GM21528 (cell line): ENCODE measurements at regions not wholly inside any gene's neighbourhood (a gene's known extent, or its start where the extent isn't known, plus 50 kb on each side); places are given as distances from the start of the nearest gene placed in this dataset.
"Not testable (repeated sequence)": the region's sequence is repeated elsewhere in the genome, so short reads cannot be mapped to it uniquely, and the experiment has no call there.

Experiments
- ATAC-seq: cut with Tn5 transposase; IDR thresholded peaks from one replicate; pipeline ENCODE4 v1.9.1; 2021; ENCODE audit warnings: mild to moderate bottlenecking, moderate library complexity; ENCODE audit not compliant: unreplicated experiment, low FRiP score

- no peak for ATAC-seq
Measured at GRCh38 chr2:111669928-111670695, 213.9 kb downstream of the ANAPC1 start.

- ATAC-seq: no peak
Measured at GRCh38 chr2:111670776-111671175, 213.2 kb downstream of the ANAPC1 start.

DNA sequence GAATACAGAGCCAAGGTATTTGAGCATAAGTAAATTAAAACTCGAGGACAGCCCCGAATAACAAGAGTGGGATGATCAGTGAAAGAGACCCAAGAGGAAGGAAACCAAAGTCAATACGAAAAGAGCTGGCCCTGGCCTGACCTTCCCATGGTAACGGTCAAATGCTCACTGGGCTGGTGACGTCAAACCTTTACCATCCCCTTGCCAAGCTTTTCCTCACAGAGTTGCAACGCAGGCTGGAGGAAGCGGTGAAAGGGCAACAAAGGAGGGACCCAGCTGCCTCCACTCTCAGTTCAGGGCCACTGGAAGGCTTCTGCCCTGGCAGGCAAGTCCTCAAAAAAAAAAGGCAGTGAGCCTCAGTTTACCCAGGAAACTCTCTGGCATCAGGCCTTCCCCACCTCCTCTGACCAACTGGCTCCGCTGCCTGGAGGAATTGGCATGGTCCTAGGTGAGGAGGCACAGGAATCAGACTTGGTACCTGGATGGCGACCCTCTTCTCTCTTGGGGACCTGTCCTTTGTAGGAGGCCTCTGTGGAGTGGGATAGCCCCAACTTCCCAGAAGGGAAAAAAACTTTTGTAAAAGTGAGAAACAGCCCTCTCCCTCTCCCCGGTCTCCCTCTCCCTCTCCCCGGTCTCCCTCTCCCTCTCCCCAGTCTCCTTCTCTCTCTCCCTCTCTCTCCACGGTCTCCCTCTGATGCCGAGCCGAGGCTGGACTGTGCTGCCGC lies 212.4 kb downstream of the ANAPC1 start:
- ATAC-seq: no peak

DNA sequence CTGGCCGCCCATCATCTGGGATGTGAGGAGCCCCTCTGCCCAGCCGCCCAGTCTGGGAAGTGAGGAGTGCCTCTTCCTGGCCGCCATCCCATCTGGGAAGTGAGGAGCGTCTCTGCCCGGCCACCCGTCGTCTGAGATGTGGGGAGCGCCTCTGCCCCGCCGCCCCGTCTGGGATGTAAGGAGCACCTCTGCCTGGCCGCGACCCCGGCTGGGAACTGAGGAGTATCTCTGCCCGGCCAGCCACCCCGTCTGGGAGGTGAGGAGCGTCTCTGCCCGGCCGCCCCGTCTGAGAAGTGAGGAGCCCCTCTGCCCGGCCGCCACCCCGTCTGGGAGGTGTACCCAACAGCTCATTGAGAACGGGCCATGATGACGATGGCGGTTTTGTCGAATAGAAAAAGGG lies 211.4 kb downstream of the ANAPC1 start:
- not testable (repeated sequence) for ATAC-seq

GRCh38 chr2:111673526-111673925 lies 210.5 kb downstream of the ANAPC1 start:
- ATAC-seq: no peak

GRCh38 chr2:111675419-111676194 lies 208.4 kb downstream of the ANAPC1 start:
- ATAC-seq: no peak

DNA sequence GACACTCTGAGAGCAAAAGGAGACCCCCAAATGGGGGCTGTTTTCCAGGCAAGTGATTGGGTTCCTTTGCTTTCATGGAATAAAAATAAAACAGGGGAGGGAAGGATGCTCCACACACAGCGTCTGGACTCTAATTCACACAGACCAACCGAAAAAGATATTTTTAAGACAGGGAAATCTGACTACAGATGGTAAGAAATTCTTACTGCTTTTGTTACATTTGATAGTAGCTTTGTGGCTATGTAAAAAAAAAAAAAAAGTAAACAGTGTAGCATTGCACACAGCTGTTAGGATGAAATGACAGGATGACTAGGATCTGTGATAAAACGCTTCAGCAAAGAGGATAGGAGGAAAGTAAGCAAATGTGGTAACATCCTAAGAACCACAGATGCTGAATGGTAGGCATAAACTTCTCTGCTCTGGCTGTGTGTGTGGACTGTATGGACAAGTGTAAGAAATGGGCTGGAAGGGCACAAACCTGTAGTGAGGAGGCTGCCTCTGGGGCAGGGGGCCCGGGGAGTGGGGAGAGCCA lies 207.6 kb downstream of the ANAPC1 start:
- no peak for ATAC-seq

DNA sequence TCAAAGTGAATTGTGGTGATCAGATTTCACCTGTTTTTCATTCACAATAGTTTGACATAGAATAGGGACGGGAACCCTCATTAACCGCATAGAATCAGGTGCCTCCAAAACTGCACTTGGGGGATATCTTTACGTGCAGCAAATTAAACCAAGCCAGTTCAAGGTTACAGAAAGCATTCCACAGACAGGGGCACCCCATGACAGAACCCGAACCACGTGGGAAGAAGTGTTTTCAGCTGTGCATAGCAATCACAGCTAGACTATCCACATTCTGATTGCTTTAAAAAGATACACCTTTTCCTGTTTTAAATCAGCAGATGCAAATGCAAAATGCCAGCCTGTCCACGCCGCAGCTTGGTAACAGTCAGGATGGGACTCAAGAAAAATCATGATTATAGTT lies 205.8 kb downstream of the ANAPC1 start:
- no peak for ATAC-seq

DNA sequence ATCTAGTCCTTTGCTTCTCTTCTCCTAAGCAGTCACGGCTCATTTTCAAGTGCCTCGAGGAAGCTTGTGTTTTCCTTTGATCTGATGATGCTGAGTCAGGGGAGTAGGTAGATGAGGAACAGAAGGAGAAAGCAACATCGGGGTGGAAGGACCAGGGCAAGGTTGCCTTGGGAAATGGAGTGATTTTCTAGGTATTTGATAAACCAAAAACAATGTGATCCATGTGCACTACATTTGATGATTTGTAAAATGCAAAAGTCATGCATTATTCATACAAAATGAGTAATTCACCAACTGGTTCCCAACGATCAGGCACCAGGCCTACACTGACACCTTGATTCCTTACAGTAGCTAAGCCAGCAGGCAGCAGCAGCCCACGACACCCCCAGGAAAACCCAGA lies 205.3 kb downstream of the ANAPC1 start:
- ATAC-seq: no peak

DNA sequence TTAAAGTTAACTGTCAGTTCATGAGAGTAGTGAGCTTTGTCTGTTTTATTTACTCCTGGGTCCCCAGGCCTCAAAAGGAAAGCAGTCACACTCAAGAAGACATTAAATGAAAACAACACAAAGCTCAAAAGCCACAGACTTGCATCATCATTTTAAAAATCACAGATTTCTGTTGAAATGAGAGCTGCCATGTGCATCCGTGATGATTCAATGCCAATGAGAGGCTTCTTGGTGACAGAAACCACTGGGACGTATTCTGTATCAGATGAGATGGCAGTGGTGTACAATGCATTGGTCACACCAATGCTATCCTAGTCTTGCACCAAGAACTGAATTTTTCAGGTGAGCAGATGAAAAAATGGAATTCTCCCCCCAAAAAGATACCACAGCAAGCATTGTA lies 204.8 kb downstream of the ANAPC1 start:
- no peak for ATAC-seq

DNA sequence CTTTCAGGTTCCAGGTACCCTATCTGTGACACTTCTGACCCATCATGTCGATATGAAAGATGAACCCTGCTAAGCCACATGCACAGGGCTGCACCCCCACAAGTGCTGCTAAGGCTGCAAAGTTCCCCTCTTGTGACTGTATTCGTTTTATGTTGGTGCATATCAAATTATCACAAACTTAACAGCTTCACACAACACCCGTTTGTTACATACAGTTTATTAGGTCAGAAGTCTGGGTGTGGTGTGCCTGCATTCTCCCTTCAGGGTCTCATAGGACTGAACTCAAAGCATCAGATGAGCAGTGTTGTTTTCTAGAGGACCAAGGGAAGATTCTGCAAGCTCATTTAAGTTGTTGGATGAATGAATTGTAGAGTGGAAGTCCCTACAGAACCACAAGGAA lies 199.4 kb downstream of the ANAPC1 start:
- ATAC-seq: no peak

- ATAC-seq: no peak
Measured at GRCh38 chr2:111685342-111685741, 198.7 kb downstream of the ANAPC1 start.

GRCh38 chr2:111686994-111687393 lies 197.0 kb downstream of the ANAPC1 start:
- no peak for ATAC-seq

- no peak for ATAC-seq
Measured at GRCh38 chr2:111687911-111688310, 196.1 kb downstream of the ANAPC1 start.

DNA sequence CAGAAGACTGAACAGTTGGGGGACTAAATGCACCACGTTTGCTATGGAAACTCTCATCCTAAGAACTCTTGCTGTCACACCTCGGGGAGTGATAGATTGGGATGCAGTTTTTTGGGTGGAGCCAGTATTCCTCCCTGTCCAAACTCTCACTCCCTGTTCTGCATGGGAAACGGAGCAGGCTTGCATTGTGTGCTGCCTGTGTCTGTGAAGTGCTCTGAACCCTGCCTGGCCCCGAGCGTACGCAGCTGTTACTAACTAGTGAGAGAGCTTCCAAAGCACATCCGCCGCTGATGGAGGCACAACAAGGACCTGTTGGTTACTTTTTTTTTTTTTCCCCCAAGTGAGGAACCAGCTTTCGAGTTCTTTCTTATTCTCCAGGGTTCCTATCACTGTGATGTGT lies 195.5 kb downstream of the ANAPC1 start:
- ATAC-seq: no peak

DNA sequence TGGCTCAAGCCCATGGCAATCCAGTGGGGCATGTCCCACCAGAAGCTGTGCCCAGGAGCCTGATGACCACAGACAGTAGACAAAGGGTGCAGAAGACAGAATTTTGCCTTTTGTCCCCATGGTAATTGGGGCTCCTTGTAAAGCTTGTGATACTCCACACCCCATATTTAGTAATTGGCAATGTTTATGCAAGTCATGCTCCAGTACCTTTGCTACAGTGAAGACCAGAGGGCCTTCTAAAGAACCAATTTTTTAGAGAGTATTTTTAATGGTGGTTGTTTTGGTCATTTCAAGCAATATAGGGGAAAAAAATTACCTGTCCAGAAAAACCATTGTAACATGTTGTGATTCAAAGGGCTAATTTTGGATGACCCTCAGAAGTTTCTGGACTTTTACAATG lies 194.8 kb downstream of the ANAPC1 start:
- ATAC-seq: no peak

- no peak for ATAC-seq
Measured at GRCh38 chr2:111689941-111690340, 194.1 kb downstream of the ANAPC1 start.

DNA sequence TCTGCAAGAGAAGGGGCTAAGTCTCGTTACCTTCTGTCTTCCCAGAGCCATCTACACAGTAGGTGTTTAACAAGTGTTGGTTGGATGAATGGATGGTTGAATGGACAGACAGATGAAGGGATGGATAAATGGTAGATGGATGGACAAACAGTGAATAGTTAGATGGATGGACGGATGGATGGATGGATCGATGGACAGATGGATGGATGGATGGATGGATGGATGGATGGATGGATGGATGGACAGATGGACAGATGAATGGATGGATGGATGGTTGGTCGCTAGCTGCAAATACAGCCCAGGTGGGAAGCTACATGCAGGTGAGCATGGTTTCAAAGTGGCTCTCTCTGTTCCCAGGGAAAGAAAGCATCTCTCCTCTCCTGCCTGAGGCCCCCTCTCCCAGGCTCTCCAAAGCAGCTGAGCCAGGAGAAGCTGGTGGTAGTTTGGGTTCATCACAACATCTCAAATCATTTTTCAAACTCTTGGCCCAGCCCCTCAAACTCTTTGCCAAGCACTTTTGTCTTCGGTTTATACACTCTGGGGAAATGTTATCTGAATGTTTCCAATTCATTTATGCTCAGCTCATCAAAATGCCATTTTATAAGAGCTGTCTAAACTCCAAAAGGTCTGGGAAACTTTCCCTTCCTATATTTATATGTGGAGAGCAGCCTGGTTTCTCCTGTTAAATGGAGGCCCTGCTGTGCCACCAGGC lies 192.7 kb downstream of the ANAPC1 start:
- ATAC-seq: no peak

DNA sequence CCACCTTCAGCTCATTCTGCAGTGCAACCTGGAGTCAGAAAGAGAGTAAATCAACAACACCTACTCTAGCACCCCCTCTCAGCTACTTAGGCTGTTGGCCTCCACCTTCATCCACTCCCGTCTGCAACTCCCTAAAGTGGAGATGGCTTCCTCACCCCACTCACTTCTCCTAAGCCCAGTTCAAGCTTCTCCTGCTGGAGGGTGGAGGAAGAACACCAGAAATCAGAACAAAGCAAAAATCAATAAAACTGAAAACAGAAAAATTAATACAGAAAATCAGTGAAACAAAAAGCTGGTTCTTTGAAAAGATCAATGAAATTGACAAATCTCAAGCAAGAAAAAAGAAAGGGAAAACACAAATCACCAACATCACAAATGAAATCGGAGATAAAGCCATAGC lies 191.7 kb downstream of the ANAPC1 start:
- no peak for ATAC-seq

- ATAC-seq: no peak
Measured at GRCh38 chr2:111694700-111695101, 189.3 kb downstream of the ANAPC1 start.
